ENCODE measurements at regions not wholly inside any gene's neighbourhood (a gene's known extent, or its start where the extent isn't known, plus 50 kb on each side); places are given as distances from the start of the nearest gene placed in this dataset.
"Not testable (repeated sequence)": the region's sequence is repeated elsewhere in the genome, so short reads cannot be mapped to it uniquely, and the experiment has no call there.

DNA sequence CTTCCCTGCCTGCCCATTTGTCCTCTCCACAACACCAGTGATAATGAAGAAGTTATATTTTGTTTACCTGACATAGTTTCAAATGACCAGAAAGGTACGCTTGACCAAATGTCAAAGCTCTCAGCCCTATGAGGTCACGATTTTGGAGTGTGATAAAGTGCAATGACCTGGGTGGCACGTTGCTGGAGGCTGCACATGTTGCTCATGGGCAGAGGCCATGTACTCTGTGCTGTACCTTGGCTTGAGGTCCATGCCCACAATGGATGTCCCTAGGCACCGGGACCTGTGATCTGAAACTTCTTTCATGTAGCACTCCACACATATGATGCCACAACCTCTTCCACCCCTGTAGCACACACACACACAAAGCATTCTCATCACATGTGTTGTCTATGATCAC, 164.0 kb upstream of the HEY2 start:
- TF ChIP-seq, protein P1, sequence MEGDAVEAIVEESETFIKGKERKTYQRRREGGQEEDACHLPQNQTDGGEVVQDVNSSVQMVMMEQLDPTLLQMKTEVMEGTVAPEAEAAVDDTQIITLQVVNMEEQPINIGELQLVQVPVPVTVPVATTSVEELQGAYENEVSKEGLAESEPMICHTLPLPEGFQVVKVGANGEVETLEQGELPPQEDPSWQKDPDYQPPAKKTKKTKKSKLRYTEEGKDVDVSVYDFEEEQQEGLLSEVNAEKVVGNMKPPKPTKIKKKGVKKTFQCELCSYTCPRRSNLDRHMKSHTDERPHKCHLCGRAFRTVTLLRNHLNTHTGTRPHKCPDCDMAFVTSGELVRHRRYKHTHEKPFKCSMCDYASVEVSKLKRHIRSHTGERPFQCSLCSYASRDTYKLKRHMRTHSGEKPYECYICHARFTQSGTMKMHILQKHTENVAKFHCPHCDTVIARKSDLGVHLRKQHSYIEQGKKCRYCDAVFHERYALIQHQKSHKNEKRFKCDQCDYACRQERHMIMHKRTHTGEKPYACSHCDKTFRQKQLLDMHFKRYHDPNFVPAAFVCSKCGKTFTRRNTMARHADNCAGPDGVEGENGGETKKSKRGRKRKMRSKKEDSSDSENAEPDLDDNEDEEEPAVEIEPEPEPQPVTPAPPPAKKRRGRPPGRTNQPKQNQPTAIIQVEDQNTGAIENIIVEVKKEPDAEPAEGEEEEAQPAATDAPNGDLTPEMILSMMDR (IDR thresholded peaks at IDR 0.05): no peak
- DNase-seq (ENCODE audit: low spot score): no peak
- Histone ChIP-seq H3K4me3 (no peak overlapping the region), H3K9me3 (no peaks in the 10 kb centered on the region), H3K4me1 (peaks cover 0 to 5% of the 10 kb centered on the region in 2 donors), H3K27me3 (no peaks in the 10 kb centered on the region), H3K36me3 (no peaks in the 10 kb centered on the region), H3K27ac (no peak overlapping the region)

DNA sequence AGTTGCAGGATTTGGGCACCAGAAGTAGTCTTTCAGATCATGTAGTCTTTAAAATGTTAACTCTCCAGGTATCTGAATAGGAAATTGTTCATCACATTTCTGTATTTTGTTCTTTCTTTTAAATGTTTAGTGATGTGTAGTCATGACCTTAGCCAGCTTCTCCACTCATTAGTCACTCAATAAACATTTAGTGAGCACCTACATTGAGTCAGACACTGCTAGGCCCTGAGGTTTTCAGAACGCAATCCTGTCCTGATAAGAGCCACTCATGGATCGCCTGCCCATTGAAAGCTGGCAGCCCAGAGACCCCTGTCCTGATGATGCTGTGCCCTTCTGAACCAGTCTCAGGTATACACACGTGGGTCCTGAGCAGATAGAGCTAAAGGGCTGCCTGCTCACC, 163.4 kb upstream of the HEY2 start:
- DNase-seq (ENCODE audit: low spot score): no peak

GRCh38 chr6:125586605-125587004, 162.8 kb upstream of the HEY2 start:
- TF ChIP-seq, protein P1 (IDR thresholded peaks at IDR 0.05): no peak
- H3K27ac ChIP-seq: no peak overlapping the region
- H3K4me3 ChIP-seq: no peak overlapping the region
- H3K27me3 ChIP-seq: no peaks in the 10 kb centered on the region
- DNase-seq (ENCODE audit: low spot score): no peak
- peaks cover 0 to 5% of the 10 kb centered on the region in 2 donors for H3K4me1 ChIP-seq
- H3K36me3 ChIP-seq: no peaks in the 10 kb centered on the region
- no peaks in the 10 kb centered on the region for H3K9me3 ChIP-seq

More for the DNA sequence above, 163.4 kb upstream of the HEY2 start:
- TF ChIP-seq, protein P1 (IDR thresholded peaks at IDR 0.05): no peak
- peaks cover 0 to 5% of the 10 kb centered on the region in 2 donors for H3K4me1 ChIP-seq
- H3K27me3 ChIP-seq: no peaks in the 10 kb centered on the region
- H3K9me3 ChIP-seq: no peaks in the 10 kb centered on the region
- no peak overlapping the region for H3K4me3 ChIP-seq
- no peaks in the 10 kb centered on the region for H3K36me3 ChIP-seq
- no peak overlapping the region for H3K27ac ChIP-seq

DNA sequence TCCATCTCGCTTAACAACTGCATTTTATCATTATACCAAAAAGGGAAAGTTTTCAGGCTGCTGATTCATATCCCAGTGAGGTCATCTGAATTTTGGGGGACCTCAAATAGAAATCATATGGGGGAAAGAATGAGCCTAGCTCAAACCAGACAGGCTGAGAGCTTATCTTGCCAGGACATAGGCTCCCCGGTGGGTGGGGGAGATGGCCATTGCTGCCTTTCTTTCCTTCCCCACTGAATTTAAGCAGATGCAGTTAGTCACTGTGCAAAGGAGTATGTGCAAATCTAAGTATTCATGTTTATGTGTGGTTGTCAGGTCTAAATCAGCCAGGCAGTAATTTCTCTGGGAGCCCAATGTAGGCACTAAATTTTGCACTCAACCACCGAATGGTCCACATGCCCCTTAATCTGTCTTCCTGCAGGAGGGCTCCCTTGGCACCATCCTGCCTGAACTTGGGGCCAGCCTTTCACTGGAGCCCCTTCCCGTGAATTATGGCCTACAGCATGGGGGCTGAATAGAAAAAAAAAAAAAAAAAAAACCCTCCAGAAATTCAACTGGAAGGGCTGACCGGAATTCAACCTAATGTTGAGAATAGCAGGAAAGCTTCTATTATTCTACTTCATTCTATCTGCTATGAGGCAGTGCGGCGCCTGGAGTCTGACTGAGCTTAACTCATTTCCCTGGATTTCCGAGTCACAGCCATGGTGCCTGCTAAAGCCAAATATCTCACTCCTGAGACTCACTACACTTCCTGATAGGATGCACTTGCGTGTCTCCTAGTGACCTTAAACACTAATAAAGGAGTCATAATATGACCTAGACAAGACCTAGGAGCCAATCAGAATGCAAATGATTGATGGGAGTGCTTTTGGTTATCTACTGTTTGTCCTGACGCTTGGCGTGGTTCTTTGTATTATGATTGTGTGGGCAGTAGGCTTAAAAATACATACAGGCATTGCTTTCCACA, 161.5 kb upstream of the HEY2 start:
- Histone ChIP-seq H3K27me3 (no peaks in the 10 kb centered on the region), H3K9me3 (no peaks in the 10 kb centered on the region), H3K36me3 (no peaks in the 10 kb centered on the region), H3K4me3 (no peak overlapping the region), H3K4me1 (peaks cover 0 to 5% of the 10 kb centered on the region in 2 donors), H3K27ac (no peak overlapping the region)
- TF ChIP-seq, protein P1 (IDR thresholded peaks at IDR 0.05): no peak
- no peak for DNase-seq (ENCODE audit: low spot score)

DNA sequence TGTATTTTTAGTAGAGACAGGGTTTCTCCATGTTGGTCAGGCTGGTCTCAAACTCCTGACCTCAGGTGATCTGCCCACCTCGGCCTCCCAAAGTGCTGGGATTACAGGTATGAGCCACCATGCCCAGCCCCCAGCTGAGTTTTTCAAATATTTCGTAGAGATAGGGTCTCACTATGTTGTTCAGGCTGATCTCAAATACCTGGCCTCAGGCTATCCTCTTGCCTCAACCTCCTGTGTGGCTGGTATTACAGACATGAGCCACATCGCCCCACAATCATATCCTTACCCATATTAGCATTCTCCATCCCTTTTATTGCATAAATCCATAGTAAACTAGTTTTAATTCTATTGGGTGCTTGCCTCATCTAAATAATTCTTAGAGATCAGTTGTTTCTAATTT, 157.6 kb upstream of the HEY2 start:
- H3K4me3 ChIP-seq; H3K9me3 ChIP-seq; H3K27me3 ChIP-seq; DNase-seq (ENCODE audit: low spot score); H3K4me1 ChIP-seq; H3K36me3 ChIP-seq; H3K27ac ChIP-seq: not testable (repeated sequence)

DNA sequence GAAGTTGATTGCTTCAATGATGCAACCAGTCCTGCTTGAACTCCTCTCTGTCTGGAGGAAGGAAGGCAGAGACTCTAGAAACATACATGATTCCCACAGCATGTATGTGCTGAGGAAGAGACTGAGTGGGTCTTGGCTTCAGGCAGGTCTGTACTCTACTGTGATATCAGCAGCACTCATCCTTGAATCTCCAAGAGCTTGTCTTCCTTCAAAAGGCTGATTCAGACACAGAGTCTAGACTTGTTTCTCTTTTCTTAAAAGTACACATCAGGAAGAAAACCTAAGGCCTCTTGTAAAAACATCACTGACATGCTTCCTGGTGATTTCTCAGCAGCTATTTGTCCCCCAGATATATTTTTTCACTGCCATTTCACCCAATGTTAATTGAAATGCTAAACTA, 155.7 kb upstream of the HEY2 start:
- Histone ChIP-seq H3K27me3 (no peaks in the 10 kb centered on the region), H3K36me3 (no peaks in the 10 kb centered on the region), H3K9me3 (no peaks in the 10 kb centered on the region), H3K27ac (no peak overlapping the region), H3K4me1 (no peaks in the 10 kb centered on the region), H3K4me3 (no peak overlapping the region)
- DNase-seq (ENCODE audit: low spot score): no peak
- TF ChIP-seq, protein P1 (IDR thresholded peaks at IDR 0.05): no peak

Data from right atrium auricular region (tissue), 2 donors.